Neural cell (in vitro differentiated cells): ENCODE measurements at regions not wholly inside any gene's neighbourhood (a gene's known extent, or its start where the extent isn't known, plus 50 kb on each side); places are given as distances from the start of the nearest gene placed in this dataset.

Experiments
- CTCF ChIP-seq: fragments of 450-650 bp; IDR thresholded peaks from 2 replicates; pipeline ENCODE4 v1.5.1; 2014; ENCODE audit warnings: antibody characterized with exemption, mild to moderate bottlenecking, moderate library complexity; ENCODE audit not compliant: poor library complexity, severe bottlenecking
- EZH2 ChIP-seq: fragments of 200-600, 300-800 bp; shearing (Covaris generic), sonication (generic); IDR thresholded peaks from 2 replicates; pipeline ENCODE4 v1.6.1; 2014; ENCODE audit warnings: antibody characterized with exemption, low read length, borderline replicate concordance, mild to moderate bottlenecking; ENCODE audit not compliant: insufficient read depth, poor library complexity, severe bottlenecking
- POLR2AphosphoS5 ChIP-seq: IDR thresholded peaks from 2 replicates; pipeline ENCODE4 v1.6.1; 2012
- RAD21 ChIP-seq: fragments of 450-650 bp; conservative IDR thresholded peaks from 2 replicates; pipeline ENCODE4 v1.6.1; 2014; ENCODE audit warnings: antibody characterized with exemption, mild to moderate bottlenecking, moderate library complexity
- SMC3 ChIP-seq: fragments of 450-650 bp; conservative IDR thresholded peaks from 2 replicates; pipeline ENCODE4 v1.6.1; 2014; ENCODE audit warnings: antibody characterized with exemption, mild to moderate bottlenecking, moderate library complexity; ENCODE audit not compliant: poor library complexity
- TAF1 ChIP-seq: IDR thresholded peaks from 2 replicates; pipeline ENCODE4 v1.6.1; 2012; ENCODE audit warnings: low read depth
- TF ChIP-seq, protein P1 (sequence below): IDR thresholded peaks from 2 replicates; pipeline ENCODE4 v1.6.1; 2012; ENCODE audit warnings: borderline replicate concordance

DNA sequence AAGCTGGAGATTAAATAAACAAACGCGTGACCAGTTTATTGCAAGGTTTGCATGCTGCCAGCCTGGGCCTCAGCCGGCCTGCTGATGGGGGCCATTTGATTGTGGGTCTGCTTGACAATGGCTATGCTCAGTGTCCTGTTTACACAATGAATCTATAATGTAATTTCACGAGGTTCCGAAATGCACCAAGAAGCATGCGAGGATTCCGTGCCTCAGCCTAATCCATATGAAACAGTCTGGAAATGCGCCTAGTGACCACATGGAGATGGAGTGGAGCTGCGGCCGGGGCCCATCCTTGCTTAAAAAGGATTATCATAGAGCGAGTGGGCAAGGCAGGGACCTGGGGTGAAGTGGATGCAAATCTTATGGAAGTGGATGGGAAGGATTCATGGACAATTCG is 382.4 kb downstream of the CDK5RAP2 start:
- TF ChIP-seq CTCF: no peak
- TF ChIP-seq TAF1: no peak
- TF ChIP-seq EZH2: no peak
- no peak for TF ChIP-seq RAD21
- no peak for TF ChIP-seq SMC3
- no peak for TF ChIP-seq POLR2AphosphoS5
- TF ChIP-seq, protein P1, sequence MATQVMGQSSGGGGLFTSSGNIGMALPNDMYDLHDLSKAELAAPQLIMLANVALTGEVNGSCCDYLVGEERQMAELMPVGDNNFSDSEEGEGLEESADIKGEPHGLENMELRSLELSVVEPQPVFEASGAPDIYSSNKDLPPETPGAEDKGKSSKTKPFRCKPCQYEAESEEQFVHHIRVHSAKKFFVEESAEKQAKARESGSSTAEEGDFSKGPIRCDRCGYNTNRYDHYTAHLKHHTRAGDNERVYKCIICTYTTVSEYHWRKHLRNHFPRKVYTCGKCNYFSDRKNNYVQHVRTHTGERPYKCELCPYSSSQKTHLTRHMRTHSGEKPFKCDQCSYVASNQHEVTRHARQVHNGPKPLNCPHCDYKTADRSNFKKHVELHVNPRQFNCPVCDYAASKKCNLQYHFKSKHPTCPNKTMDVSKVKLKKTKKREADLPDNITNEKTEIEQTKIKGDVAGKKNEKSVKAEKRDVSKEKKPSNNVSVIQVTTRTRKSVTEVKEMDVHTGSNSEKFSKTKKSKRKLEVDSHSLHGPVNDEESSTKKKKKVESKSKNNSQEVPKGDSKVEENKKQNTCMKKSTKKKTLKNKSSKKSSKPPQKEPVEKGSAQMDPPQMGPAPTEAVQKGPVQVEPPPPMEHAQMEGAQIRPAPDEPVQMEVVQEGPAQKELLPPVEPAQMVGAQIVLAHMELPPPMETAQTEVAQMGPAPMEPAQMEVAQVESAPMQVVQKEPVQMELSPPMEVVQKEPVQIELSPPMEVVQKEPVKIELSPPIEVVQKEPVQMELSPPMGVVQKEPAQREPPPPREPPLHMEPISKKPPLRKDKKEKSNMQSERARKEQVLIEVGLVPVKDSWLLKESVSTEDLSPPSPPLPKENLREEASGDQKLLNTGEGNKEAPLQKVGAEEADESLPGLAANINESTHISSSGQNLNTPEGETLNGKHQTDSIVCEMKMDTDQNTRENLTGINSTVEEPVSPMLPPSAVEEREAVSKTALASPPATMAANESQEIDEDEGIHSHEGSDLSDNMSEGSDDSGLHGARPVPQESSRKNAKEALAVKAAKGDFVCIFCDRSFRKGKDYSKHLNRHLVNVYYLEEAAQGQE: no peak
